Heart left ventricle (tissue), 13 donors: ENCODE measurements at regions not wholly inside any gene's neighbourhood (a gene's known extent, or its start where the extent isn't known, plus 50 kb on each side); places are given as distances from the start of the nearest gene placed in this dataset.

ENCODE experiments used
- CTCF ChIP-seq, 12 donors: fragments of 200-600 bp; sonication (generic) in 4 of 12; IDR thresholded peaks; one replicate each; pipeline versions ENCODE4 v1.5.0 to v1.8.0; 2018 to 2022; ENCODE audit warnings: antibody characterized with exemption in 12 of 12, mild to moderate bottlenecking in 5 of 12
- POLR2A ChIP-seq, 2 donors: fragments of 450-650 bp; IDR thresholded peaks; one replicate each; pipeline ENCODE4 v1.6.1; 2017; ENCODE audit warnings: antibody characterized with exemption in 2 of 2, mild to moderate bottlenecking in 2 of 2, moderate library complexity in 2 of 2
- donor health status: ischemic (EF 13 %, LVEDD 7.1; RV severe dilation, severe dysfunction).
- donor health status: DM: no; HTN: yes; CAD: no.
- donor health status: DM: no; HTN: no; CAD: no.
- donor health status: ischemic (EF 25% LVEDD 6.9; RV normal size, moderate dysfunction).
- donor health status: ischemic (EF 25% LVEDD 5.7; RV mildly dilated, moderate dysfunction).
- donor health status: ischemic (EF 35%, LVEDD 5.7; RV mildly dilated, moderate dysfunction).
- donor health status: nonischemic (EF 11% LVEDD 7.7; RV severe dilation, severe dysfunction).
- donor health status: DM: yes; HTN: yes; CAD: no.
- donor health status: PGD.
- donor health status: ischemic (EF 29% LVEDD 5.4; RV normal size, mild dysfunction).
- donor health status: nonischemic (EF 23%, LVEDD 6.1; RV moderate dilation, normal function).

GRCh38 chr6:68225729-68226128 is 409.4 kb upstream of the ADGRB3 start:
- TF ChIP-seq CTCF (IDR thresholded peaks at IDR 0.05) (no peak), POLR2A (IDR thresholded peaks at IDR 0.05) (no peak)
